Embryonic facial prominence (tissue), 1 donor: ENCODE measurements at regions not wholly inside any gene's neighbourhood (a gene's known extent, or its start where the extent isn't known, plus 50 kb on each side); places are given as distances from the start of the nearest gene placed in this dataset.

Experiments
- DNase-seq: peaks from one replicate; pipeline ENCODE4 v3.0.0-alpha.2; 2016; ENCODE audit errors: extremely low spot score

DNA sequence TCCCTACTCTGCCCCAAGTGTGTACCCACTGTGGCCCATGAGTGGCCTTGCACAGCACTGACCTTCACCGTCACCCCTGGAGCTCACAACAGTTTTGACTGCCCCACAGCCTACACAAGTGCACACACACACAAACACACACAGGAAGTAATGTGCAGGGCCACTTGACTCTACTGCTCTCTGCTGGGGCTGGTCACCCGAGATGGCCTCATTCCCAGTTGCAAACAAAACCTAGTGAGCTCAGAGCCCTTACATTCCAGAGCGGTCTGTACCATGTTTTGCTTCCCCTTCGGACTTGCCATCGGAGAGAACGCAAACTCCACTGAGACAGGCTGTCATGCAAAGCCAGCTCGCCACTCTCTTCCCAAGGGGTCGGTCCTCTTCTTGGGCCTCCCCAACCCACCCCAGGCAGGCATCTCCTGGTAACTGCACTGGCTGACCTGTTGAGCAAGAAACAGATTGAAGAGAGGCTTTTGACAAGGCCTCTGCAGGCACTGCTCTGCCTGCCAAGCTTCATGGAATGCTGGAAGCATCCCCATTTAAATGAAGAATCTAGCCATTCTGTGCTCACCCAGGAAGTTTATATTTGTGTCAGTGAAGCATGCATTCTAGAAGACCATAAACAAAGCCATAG lies 232.0 kb upstream of the IGF1R start:
- DNase-seq: no peak

DNA sequence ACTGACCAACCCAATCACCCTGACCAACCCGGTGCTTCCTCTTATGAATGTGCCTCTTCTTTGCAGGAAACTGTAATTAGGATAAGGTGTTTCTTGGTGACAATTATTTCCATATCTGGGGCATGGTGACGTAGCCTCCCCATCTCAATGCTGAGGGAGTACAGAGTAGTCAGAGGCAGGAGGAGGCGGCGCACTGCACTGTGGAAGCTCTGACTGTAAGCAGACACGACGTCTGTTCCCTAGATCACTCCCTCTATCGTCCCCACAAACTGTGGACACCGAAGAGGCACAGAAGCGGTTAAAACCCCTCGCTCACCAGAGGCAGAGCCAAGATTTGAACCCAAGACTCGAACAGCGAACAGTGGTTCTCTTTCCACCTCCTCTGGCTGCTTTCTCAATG lies 231.0 kb upstream of the IGF1R start:
- no peak for DNase-seq

DNA sequence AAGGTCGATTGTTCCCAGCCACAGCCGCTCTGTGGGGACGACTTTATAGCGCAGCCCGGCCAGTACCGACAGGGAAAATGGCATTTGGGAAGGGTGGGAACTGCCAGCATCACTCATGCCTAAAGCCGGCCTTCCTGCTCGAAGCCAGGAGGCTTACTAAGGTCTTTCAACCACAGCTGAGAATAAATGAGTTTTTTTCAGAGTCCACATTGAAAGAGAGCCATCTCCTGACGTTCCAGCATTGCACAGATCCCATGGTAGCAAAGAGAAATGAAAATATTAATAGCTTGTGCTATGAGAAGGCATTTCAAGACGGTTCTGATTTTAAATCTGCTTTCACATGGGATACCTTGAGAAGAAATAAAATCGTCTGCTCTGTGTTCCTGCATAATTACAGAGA lies 230.2 kb upstream of the IGF1R start:
- no peak for DNase-seq

DNA sequence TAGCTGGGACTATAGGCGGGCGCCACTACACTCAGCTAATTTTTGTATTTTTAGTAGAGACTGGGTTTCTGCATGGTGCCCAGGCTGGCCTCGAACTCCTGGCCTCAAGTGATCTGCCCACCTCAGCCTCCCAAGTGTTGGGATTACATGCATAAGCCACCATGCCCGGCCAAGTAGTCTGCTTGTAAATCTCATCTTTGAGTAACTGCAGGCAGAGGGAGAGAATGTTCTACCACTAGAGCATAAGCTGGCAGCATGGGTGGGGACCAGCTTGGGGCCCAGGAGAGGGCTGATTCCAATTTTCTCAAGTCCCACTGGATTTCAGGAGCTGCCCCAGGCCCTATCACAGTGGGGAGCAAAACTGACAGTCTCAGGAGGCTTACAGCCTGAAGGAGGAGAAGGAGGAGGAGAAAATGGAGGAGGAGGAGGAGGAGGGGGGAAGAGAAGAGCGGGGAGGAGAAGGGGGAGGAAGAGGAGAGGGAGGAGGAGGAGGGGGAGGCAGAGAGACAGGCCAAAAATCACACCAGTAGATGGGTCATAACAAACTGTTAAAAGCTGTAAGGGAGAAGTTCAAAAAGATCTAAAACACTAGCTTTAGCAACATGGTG lies 229.1 kb upstream of the IGF1R start:
- no peak for DNase-seq

DNA sequence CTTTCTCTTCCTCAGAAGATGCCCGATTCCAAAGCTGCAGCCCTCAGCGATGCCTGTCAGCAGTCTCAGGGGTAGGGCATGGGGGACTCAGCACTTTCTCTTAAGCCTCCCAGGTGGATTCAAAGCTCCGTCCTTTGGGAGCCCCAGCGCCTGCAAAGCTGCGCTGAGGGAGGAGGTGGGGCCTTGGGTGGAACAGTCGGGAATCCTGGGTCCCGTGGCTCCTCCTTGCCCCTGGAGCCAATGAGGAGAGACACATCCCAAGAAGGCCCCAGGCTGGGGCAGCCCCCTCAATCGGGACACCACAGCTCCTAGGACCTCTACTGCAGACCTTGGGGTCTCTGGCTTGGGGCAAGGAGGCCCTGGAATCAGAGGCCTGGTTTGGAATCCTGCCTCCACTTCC lies 227.5 kb upstream of the IGF1R start:
- no peak for DNase-seq

DNA sequence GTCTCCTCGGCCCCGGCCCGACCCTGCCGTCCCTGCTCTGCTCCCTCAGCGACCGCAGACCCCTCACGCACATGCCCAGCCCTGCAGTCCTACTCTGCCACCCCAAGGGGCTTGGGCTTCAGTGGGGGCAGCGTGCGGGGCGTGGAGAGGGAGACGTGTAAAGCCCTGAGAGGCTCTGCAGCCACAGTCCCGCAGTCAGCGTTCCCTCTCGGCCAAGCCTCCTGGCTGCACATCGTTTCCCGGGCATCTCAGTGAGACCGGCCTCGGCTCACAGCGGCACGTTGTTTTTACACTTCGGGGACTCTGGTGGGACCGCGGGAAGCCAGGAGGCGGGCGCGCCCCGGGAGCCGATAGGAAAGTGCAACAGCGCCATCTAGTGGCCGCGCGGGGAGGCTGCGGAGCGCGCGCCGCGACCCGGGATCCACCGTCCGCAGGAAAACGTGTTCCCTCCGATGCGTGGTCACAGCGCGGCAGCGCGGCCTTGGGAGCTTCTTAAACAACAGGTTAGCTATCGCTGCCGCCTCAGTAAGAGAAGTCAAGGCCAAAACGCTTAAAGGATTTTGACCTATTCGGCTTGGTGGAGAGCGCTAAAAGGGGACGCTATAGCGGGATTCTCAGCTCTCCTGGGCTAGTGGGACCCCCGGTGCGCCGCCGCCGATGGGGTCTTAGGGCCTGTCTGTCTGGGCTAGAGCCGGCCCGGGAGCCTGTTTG lies 226.8 kb upstream of the IGF1R start:
- DNase-seq: peak; percentile 29

DNA sequence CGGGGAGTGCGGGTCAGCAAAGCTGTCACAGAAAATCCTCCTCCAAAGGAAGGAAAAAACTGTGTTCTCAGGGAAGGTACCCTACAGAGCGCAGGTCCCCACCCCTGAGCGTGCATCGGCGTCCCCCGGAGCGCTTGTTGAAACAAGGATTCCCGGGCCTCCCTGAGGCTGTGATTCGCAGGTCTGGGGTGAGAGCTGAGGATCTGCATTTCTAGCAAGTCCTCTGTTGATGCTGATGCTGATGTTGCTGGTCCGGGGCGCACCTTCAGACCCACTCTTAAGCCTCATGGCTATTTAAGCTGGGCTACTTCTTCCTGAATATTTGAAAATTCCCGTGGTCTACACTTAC lies 226.2 kb upstream of the IGF1R start:
- DNase-seq: no peak

DNA sequence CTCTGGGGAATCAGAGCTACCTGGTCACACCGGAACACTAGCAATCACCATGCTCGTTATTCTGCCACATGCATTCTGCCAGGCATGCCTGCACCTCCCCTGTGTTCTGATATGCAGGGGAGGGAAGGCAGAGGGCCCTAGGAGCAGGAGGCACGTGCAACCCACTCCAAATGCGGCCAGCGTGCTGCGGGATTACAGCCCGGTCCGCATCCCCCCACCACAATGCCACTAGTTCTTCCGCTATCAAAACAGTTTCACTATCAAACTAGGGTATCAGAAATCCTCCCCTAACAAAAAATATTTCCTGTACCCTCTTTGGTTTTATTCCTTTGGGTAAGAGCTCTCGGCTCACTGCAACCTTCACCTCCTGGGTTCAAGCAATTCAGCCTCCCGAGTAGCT lies 223.2 kb upstream of the IGF1R start:
- no peak for DNase-seq

DNA sequence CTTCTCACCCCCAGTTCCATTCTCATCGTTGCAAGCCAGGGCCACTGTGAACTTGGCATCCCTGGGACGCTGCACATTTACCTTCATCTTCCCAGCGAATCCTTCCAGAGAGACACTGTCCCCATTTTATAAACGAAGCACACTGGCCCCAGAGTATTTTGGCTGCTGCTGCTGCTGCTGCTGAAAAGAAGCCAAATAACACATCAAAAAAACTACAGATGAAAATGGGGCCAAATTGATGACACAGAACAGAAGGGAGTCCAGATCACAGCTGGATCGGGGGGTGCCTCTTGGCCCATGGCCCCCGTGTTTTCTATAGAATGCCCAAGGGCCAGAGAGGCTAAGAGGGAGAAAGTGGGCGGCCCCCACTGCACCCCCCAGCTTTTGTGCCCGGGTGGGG lies 221.0 kb upstream of the IGF1R start:
- DNase-seq: no peak

DNA sequence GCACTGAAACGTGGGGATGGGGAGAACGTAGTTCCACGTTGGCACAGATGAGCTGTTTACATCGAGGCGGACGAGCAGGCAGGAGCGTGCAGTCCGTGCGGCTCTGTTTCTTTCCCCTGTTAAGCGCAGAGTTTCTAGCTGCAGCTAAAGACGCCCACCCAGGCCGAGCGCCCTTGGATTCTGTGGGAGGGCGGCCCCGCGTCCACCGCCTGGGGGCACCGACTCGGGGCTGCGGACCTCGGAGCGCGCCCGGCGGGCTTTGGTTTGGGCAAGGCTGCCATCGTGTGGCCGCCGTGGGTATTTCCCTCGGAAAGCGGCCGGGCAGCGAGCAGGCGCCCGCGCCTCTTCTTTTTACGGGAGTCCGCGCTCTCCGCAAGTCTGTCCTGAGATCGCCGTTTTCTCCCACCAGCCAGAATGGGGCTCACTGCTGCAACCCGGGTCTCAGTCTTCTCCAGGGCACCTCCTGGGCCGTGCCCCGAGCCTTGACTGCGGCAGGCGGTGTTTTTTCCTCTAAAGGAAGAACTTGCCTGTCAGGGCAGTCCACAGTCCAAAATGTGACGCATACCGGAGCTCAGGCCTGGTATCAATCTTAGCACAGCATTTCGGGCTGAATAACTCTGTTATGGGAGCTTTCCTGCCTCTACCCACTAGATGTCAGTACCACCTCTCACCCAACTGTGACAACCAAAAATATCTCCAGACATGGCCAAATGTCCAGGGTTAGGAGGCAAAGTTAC lies 219.9 kb upstream of the IGF1R start:
- DNase-seq: peak; percentile 14

DNA sequence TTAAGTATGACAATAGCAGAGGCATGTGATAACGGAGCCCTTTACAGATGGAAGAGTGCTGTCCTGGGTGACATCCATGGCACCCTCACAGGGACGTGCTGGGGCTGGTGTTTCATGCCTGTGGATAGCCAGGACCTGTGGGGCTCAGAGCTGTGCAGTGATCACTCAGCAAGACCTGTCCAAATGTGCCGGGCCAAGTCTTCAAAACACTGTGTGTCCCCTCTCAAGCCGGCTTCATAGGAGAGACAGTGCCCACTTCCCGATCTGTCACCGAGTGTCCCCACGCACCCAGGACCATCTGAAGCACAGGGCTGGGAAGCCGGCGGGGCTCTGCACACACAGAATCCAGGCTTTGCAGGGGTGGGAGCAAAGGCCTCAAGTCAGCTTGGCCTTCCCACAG lies 217.2 kb upstream of the IGF1R start:
- DNase-seq: no peak

DNA sequence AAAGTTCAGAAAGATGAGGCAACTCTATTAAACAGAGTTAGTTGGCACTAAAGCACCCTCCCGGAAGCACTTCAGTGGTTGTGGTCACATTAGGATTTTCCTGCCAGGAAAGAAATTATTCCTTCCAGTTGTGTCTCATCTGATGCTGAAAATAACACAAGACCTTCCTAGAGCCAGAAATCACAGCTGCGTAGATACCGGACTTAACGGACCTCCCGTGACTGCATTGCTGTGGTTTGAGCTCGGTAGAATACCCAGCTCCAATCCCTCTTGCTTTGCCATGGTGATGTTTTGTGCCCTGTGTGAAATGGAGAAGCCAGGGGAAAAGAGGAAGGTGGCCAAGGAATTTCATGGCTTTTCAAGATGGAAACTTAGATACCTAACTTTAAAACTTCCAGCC lies 215.0 kb upstream of the IGF1R start:
- peak; percentile 27 for DNase-seq

DNA sequence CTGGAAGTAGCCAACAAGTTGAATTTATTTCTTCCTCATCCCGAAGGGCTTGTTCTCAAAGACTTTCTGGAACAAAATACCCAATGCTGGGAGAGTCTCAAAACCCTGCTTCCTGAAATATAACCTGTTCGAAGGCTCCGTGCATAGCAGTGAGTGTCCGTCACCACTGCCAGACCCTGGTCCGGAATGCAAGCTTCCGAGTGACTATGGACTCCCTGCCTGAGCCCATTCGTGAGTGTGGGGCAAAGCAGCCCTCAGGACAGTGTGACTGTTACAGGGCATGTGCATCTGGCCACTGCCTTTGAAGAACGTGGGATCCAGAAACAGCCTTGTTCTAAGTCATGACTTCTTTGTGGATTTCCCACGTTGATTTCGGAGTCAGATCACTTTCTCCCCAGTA lies 214.5 kb upstream of the IGF1R start:
- DNase-seq: no peak

DNA sequence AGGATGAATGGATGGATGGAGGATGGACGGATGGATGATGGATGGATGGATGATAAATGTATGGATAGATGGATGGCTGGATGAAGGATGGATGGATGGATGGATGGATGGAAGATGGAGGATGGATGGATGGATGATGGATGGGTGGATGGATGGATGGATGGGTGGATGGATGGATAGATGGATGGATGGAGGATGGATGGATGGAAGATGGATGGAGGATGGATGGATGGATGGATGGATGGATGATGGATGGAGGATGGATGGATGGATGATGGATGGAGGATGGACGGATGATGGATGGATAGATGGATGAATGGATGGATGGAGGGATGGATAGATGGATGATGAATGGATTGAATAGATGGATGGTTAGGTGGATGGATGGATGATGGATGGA lies 210.6 kb upstream of the IGF1R start:
- no peak for DNase-seq

DNA sequence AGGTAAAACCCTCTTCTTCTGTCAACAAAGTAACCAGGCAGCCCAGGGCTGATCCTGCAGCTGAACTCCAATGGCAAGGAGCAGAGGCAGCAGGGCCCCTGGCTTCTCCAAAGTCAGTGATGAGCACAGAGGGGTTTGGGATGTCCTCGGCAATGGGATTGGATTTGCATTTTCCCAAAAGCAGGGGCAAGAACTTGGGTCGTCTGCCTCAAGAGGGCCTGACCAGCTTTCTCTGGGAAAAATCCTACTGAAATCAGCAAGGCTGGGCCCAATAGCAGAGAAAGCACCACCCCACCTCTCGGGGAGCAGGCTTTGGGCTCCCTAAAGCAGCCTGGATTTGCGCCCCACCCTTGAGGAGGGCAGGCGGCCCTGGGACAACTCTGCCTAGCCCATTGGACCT lies 210.0 kb upstream of the IGF1R start:
- DNase-seq: no peak

DNA sequence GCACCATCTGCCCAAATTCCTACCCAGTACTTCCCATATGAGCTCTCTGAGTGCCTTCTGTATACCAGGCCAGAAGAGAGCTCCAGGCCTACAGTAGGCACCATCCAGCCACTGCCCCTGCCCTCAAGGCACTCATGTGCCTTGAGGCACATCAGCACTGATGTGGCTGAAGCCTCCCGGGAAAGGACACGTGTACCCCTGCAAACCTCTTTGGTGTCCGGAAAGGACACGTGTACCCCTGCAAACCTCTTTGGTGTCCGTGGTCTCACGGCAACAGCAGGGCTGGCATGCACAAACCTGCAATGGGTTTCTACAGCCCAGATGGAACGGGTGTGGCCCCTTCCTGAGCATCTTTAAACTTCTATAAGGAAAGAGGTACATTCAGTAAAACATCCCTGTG lies 209.4 kb upstream of the IGF1R start:
- no peak for DNase-seq

DNA sequence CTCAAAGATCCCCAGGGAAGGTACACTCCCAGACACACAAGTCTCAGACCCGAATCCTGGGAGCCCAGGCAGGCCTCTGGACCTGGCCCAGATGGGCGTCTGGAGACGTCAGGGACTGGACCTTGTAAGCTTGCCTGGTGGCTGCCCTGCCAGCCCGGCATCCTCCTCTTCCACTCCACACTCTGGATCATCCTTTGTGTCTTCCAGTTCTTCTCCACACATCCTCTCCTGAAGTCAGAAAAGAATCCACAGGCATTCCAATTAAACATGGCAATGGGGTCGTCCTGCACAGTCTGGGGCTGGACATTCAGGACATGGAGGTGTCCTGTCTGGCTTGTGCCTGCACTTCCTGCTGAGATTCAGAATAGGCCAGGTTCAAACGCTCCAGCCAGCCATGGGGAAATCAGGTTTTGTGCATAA lies 208.8 kb upstream of the IGF1R start:
- no peak for DNase-seq

DNA sequence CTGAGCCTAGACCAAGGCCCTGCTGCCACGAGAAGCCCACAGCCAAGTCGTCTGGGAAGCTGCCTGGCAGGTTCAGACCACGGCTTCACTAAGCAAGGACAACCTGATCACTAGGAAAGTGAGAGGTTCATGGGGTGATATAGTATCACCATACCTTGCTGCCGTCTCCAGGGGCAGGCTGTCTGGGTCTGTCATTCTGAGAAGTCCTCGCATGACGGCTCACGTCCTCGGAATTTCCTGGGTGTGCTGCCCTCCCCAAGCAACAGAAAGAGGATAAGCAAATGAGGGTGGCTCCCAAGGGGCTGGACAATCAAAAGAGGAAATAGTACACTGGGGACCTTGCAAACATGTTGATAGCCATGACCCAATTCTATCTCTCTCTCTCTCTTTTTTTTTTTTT lies 207.4 kb upstream of the IGF1R start:
- DNase-seq: no peak

DNA sequence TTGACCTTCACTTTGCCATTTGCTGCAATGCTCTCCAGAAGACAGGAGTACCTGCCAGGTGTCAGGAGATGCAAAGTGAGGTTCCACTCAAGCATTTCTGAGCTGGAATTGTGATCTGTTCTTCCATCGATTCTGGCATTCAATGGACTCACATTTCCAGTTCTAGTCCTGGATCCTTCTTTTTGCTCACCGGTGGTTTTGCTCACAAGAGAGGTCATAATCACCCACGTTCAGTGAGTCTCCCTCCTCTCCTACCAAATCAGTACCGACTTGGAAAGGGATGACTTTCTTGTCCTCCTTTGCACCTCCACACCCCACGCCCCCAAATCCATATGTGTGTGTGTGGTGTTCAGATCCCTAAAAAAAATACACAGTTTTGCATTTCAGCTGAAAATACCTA lies 206.7 kb upstream of the IGF1R start:
- no peak for DNase-seq

DNA sequence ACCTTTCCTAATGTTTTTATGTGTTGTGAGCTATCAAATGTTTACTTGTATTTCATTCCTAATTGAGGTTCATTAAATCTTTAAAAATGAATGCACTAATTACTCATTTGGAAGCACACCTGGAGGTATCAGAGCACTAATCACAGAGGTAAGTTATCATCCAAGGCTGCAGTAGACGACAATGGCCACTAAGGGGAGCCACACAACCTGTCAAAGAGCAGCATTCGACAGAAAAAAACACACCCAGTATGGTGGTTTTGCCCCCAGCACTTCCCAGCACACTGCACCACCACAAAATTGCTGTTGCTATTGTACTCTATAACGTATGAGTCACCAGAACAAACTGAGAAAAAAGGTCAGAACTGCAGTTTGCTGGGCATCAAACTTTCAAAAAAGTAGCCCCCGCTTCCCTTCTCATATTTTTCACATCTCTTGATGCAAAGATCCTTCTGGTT lies 205.9 kb upstream of the IGF1R start:
- peak; percentile 56 for DNase-seq

DNA sequence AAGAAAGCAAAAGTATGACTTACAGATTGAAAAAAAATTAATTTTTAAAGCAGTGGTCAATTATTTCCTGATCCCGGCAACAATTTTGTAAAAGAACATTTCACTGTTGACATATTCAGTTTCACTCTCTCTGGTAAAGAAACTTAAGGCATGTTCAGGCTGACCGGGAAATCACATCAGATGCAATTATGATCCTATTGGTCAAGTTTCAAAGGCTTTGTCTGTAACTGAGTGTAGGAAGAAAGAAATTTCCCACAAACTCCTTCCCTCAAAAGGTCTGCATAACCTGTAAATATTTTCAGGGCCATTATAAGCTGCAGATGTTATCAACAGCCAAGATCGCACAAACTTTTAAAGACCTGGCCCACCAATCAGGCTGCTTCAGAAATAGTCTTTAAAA lies 205.4 kb upstream of the IGF1R start:
- no peak for DNase-seq

DNA sequence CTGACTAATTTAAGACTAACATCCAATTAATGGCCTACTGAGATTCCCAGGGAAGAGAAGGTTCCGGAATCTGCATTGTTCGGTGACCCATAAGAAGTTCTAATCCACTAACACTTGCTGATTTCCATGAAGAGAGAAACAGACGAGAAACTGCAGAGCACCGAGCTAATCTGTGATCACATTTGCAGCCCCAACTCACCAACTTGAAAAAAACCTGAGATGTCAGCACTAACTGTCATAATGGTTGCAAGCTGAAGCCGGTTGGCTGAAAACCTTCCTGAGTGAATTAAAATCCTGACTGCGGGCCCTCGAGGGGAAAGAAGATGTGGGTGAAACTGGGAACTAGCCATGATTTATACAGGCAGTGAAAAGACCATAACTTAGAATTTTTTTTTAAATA lies 204.8 kb upstream of the IGF1R start:
- no peak for DNase-seq

DNA sequence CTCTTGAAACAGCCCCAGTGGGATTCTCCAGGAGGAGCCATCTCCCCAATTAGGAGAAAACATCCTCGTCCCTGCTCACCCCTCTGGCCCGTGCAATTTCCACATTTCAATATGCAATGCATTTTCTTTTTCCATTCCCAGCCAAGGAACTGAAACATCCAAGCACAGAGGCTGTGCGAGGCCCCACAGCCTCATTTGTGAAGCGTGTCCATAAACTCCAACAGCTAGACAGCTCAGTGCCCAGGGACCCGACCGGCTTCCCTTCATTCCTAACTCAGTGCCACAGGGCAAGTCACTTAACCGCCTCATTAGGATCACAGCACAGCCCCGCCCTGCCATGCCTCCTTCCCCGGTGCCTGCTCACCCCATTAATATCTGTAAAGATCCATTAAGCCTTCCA lies 204.2 kb upstream of the IGF1R start:
- DNase-seq: no peak
